GM21529 (cell line): ENCODE measurements at regions not wholly inside any gene's neighbourhood (a gene's known extent, or its start where the extent isn't known, plus 50 kb on each side); places are given as distances from the start of the nearest gene placed in this dataset.
"Not testable (repeated sequence)": the region's sequence is repeated elsewhere in the genome, so short reads cannot be mapped to it uniquely, and the experiment has no call there.

Experiments
- ATAC-seq: cut with Tn5 transposase; IDR thresholded peaks from one replicate; pipeline ENCODE4 v1.9.1; 2021; ENCODE audit not compliant: unreplicated experiment

DNA sequence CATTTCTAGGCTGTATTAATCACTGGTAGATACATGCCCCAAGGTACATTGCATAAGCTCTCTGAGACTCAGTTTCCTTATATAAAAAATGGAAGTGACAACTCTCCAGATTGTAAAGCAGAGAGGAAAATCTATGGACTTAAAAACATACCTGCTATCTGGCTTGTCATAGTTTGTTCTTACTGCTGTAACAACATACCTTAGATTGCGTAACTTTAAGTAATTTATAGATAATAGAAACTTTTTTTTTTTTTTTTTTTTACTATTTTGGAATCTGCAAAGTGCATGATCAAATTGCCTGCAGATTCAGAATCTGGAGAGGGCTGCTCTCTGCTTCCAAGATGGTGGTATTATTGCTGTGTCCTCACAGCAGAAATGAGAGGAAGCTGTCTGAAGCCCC, 827.7 kb upstream of the BRINP3 start:
- ATAC-seq: no peak

- no peak for ATAC-seq
Observed at GRCh38 chr1:191306916-191307315, 829.3 kb upstream of the BRINP3 start.

DNA sequence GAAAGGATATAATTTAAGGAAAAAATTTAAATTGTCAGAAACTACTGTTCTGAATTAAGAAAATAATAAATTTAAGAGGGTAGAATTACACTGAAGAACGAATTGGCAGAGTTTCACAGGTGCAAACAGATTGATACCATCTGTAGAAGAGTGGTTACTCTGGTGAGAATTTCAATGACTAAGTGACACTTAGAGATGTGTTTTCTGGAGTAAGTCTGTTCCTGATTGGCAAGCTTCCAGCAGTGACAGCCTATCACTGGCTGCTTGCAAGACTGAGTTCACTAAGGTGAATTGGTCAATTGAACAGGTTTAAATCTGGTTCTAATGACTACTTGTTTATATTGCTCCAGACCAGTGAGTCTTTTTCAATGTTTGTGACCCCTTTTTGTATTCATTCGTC, 838.2 kb upstream of the RGS18 start:
- ATAC-seq: no peak

- ATAC-seq: no peak
Observed at GRCh38 chr1:191327868-191328267, 830.4 kb upstream of the RGS18 start.

DNA sequence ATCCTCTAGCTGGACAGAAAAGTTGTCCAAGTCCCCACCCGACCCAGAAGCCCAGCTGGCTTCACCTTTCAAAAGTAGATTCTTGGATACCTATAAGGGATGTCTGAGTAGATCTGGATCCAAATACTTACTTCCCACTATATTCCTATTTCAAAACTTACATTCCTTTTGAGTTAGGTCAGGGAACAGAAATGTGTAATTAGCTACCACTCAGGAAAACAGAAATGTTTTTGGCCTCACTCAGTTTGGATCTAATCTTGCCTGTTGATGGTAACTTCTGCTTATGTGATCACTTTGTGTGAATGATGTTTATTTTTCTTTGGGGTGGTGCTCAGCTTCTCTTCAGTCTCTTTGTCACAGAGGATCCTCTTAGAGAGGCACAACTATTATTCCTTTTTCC, 814.4 kb upstream of the RGS18 start:
- ATAC-seq: no peak

GRCh38 chr1:191346381-191346780, 811.9 kb upstream of the RGS18 start:
- no peak for ATAC-seq

GRCh38 chr1:191348328-191348727, 809.9 kb upstream of the RGS18 start:
- ATAC-seq: no peak

GRCh38 chr1:191350938-191351337, 807.3 kb upstream of the RGS18 start:
- no peak for ATAC-seq

GRCh38 chr1:191358724-191359123, 799.5 kb upstream of the RGS18 start:
- no peak for ATAC-seq

- ATAC-seq: no peak
Observed at GRCh38 chr1:191366686-191367085, 791.6 kb upstream of the RGS18 start.

DNA sequence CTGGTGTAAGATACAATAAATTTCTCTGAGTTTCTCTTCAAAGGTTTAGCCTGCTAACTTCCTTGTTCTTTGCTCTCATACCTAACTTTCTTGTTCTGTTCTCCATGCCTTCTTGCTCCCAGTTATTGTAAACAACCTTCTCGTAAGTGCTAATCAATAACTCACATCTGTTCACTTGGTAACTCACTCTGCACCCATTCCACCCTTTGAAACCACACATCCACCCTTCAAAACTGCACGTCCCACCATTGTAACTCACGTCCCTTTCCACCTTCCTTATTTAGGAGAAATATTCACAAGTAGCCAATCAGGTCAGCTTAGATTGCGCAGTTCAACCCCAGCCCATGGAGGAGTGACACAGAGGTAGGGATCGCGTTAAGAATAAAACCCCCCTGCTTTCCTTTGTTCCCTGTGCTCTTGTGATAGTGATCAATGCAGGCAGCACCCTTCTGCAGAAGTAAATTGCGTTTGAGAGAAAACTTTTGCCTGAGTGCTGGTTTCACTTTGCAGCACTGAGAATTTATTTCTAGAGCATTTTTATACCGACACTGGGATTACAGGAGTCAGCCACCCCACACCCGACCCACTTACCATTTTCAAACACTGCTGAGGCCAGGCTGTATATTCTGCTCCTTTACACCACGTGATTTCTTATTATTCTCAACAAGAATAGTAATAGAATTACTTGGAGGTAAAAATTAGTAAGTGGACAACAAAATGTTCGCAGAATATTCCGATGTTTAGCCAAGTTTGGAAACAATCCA, 789.2 kb upstream of the RGS18 start:
- no peak for ATAC-seq

DNA sequence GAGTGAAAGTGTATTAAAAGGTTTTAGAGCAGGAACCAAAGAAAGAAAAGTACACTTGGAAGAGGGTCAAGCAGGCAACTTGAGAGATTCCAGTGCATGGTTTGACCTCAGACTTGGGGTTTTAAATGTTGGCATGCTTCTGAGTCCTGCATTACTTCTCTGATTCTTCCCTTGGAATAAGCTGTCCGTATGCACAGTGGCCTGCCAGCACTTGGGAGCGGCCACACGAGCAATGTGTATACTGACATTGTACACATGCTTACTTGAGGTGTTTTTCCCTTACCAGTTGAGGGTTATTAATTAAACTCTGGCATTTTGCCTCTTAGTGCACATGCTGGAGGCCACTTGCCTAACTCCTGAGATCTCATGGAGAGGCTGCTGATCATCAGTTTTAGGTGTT, 786.6 kb upstream of the RGS18 start:
- ATAC-seq: no peak

- no peak for ATAC-seq
Observed at GRCh38 chr1:191388283-191388682, 770.0 kb upstream of the RGS18 start.

GRCh38 chr1:191396622-191397021, 761.6 kb upstream of the RGS18 start:
- no peak for ATAC-seq

- ATAC-seq: no peak
Observed at GRCh38 chr1:191398551-191398950, 759.7 kb upstream of the RGS18 start.

DNA sequence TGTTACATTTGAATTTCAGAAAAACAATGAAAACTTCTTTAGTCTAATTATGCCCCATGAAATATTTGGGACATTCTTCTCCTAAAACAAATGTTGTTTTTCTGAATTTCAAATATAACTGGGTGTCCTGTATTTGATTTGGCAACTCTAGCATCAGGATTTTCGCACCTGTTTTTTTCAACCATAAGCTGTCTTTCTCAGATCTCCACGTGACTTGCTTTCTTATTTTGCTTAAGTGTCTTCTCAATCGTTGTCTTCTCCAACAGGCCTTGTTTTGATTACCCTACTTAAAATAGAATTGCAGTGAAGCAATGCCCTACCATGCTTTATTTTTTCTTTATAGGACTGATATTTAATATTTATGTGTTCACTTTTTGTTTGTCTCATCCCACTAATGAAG, 752.8 kb upstream of the RGS18 start:
- ATAC-seq: no peak

- no peak for ATAC-seq
Observed at GRCh38 chr1:191414981-191415640, 743.2 kb upstream of the RGS18 start.

GRCh38 chr1:191419842-191420241, 738.4 kb upstream of the RGS18 start:
- ATAC-seq: no peak

GRCh38 chr1:191427593-191427992, 730.7 kb upstream of the RGS18 start:
- no peak for ATAC-seq

- no peak for ATAC-seq
Observed at GRCh38 chr1:191432817-191433216, 725.4 kb upstream of the RGS18 start.

DNA sequence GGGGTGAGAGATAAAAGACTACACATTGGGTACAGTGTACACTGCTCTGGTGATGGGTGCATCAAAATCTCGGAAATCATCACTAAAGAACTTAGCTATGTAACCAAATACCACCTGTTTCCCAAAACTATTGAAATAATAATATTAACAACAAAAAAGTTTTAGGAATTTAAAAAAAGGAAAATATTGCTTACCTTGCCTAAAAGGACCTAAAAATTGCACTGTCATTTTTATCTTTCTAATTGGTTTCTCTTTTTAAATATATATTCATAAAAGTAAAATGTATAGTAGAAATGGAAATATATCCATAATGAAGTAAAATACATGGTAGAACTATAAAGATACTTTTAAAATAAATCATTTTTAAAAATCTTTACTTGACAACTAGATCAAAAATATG, 719.3 kb upstream of the RGS18 start:
- ATAC-seq: no peak

- ATAC-seq: not testable (repeated sequence)
Observed at GRCh38 chr1:191448279-191448678, 710.0 kb upstream of the RGS18 start.

- no peak for ATAC-seq
Observed at GRCh38 chr1:191452586-191452985, 705.7 kb upstream of the RGS18 start.
